B cell (primary cell): ENCODE measurements at regions not wholly inside any gene's neighbourhood (a gene's known extent, or its start where the extent isn't known, plus 50 kb on each side); places are given as distances from the start of the nearest gene placed in this dataset.

Experiments used
- ATAC-seq: fragments of 200-7000 bp; cut with Tn5 transposase; one replicate; pipeline ENCODE4 v1.10.0; 2021; ENCODE audit warnings: low read depth, mild to moderate bottlenecking, moderate number of reproducible peaks, moderate library complexity
- CTCF ChIA-PET: fragments of 350-600 bp; sonication (Branson Sonifier 250); formaldehyde crosslinking; loops from one replicate; lab custom pipeline; 2021; ENCODE audit warnings: antibody characterized with exemption, inconsistent platforms; lab: Charles Lee
- POLR2A ChIA-PET: fragments of 350-600 bp; sonication (Branson Sonifier 250); formaldehyde crosslinking; loops from one replicate; lab custom pipeline; 2021; ENCODE audit warnings: antibody characterized with exemption; lab: Charles Lee
- DNase-seq: peaks from one replicate; pipeline ENCODE4 v3.0.0; 2013
- H2AFZ ChIP-seq: 2 replicates; pipeline ENCODE4 v1.6.1; 2012; ENCODE audit warnings: mild to moderate bottlenecking, low read depth, low read length; ENCODE audit not compliant: insufficient read depth, poor library complexity, severe bottlenecking
- H3K27ac ChIP-seq, 2 donors: 1 replicate in 1 of 2; 2 replicates in 1 of 2; pipeline ENCODE4 v1.5.1; 2012 to 2013; ENCODE audit warnings: low read length in 2 of 2, mild to moderate bottlenecking in 2 of 2, moderate library complexity in 1 of 2
- H3K27me3 ChIP-seq, 4 experiments: fragments of 200-600 bp in 1 of 4; sonication (generic) in 1 of 4; replicated peaks in 1 of 4; 1 replicate in 2 of 4; 2 replicates in 2 of 4; pipeline versions ENCODE4 v1.6.1 to v1.7.0; 2013 to 2016; ENCODE audit warnings: low read length in 3 of 4, mild to moderate bottlenecking in 2 of 4, mixed read lengths in 1 of 4, moderate library complexity in 1 of 4; ENCODE audit not compliant: insufficient read depth in 4 of 4, control insufficient read depth in 3 of 4; ENCODE audit errors: control extremely low read depth in 1 of 4
- H3K36me3 ChIP-seq, 2 experiments: replicated peaks in 1 of 2; 1 replicate in 1 of 2; 2 replicates in 1 of 2; pipeline versions ENCODE4 v1.6.1 to v1.7.1; 2013; ENCODE audit warnings: low read length in 1 of 2; ENCODE audit not compliant: insufficient read depth in 2 of 2, control insufficient read depth in 1 of 2; ENCODE audit errors: control extremely low read depth in 1 of 2, extremely low read depth in 1 of 2
- H3K4me1 ChIP-seq, 2 donors: fragments of 200-600 bp in 1 of 2; sonication (generic) in 1 of 2; 1 replicate in 1 of 2; 2 replicates in 1 of 2; pipeline versions ENCODE4 v1.5.1 to v1.6.1; 2013 to 2017; ENCODE audit warnings: low read length in 2 of 2; ENCODE audit not compliant: control insufficient read depth in 2 of 2, insufficient read depth in 2 of 2
- H3K4me2 ChIP-seq: replicated peaks from 2 replicates; pipeline ENCODE3; 2012; ENCODE audit warnings: mild to moderate bottlenecking, low read depth, low read length; ENCODE audit not compliant: poor library complexity, severe bottlenecking
- H3K4me3 ChIP-seq, 5 experiments: fragments of 200-600 bp in 1 of 5; sonication (generic) in 1 of 5; 1 replicate in 3 of 5; 2 replicates in 2 of 5; pipeline versions ENCODE4 v1.5.1 to v1.7.0; 2011 to 2016; ENCODE audit warnings: low read length in 4 of 5, mild to moderate bottlenecking in 4 of 5, low read depth in 2 of 5, control low read depth in 1 of 5, moderate library complexity in 1 of 5; ENCODE audit not compliant: insufficient read depth in 1 of 5; ENCODE audit errors: control extremely low read depth in 1 of 5, extremely low read depth in 1 of 5
- H3K79me2 ChIP-seq: fragments of 200-600 bp; sonication (generic); one replicate; pipeline ENCODE4 v1.6.0; 2016; ENCODE audit warnings: low read length; ENCODE audit not compliant: control insufficient read depth, insufficient read depth
- H3K9ac ChIP-seq: fragments of 200-600 bp; sonication (generic); 2 replicates; pipeline ENCODE4 v1.6.1; 2017; ENCODE audit warnings: mild to moderate bottlenecking, low read length, moderate library complexity
- H3K9me3 ChIP-seq, 3 donors: one replicate each; pipeline versions ENCODE4 v1.6.1 to v1.7.1; 2013; ENCODE audit warnings: low read length in 2 of 3; ENCODE audit not compliant: control insufficient read depth in 2 of 3, insufficient read depth in 1 of 3; ENCODE audit errors: control extremely low read depth in 1 of 3
- H4K20me1 ChIP-seq: 2 replicates; pipeline ENCODE4 v1.6.0; 2012; ENCODE audit warnings: mild to moderate bottlenecking, low read length; ENCODE audit not compliant: insufficient read depth, control insufficient read depth, poor library complexity, severe bottlenecking
- H3K27ac Mint-ChIP-seq: one replicate; pipeline ENCODE4 v1.8.0; 2021; ENCODE audit warnings: mixed read lengths
- H3K27me3 Mint-ChIP-seq: one replicate; pipeline ENCODE4 v1.8.0; 2021; ENCODE audit warnings: mixed read lengths
- H3K4me1 Mint-ChIP-seq: one replicate; pipeline ENCODE4 v1.8.0; 2021; ENCODE audit warnings: mixed read lengths
- H3K4me3 Mint-ChIP-seq: one replicate; pipeline ENCODE4 v1.8.0; 2021; ENCODE audit warnings: mixed read lengths
- H3K9me3 Mint-ChIP-seq: one replicate; pipeline ENCODE4 v1.8.0; 2022; ENCODE audit warnings: mixed read lengths; ENCODE audit not compliant: insufficient read depth
- CTCF ChIP-seq: fragments of 200-600 bp; IDR thresholded peaks from one replicate; pipeline ENCODE4 v1.8.0; 2022; ENCODE audit warnings: antibody characterized with exemption, mild to moderate bottlenecking
- EZH2 ChIP-seq: IDR thresholded peaks from 2 replicates; pipeline ENCODE4 v1.6.1; 2012; ENCODE audit warnings: borderline replicate concordance, low read depth, mild to moderate bottlenecking, moderate library complexity, low read length; ENCODE audit not compliant: insufficient read depth, poor library complexity, severe bottlenecking
- WGBS: methylation state at CpG from one replicate; pipeline ENCODE4 v1.1.5; 2013; ENCODE audit warnings: missing lambda C conversion rate; ENCODE audit not compliant: insufficient coverage; 5-methylcytosine and 5-hydroxymethylcytosine counted together
- intact Hi-C: fragments of 100-400 bp; cut with micrococcal nuclease; formaldehyde crosslinking; loops from one replicate; pipeline ENCODE4 v1.10.0; 2022

GRCh38 chr3:10740954-10741353 is 75.1 kb upstream of the SLC6A11 start:
- DNase-seq = no peak
- CTCF ChIA-PET = interaction anchor here (1.1 to 5.5 kb wide), 7 partner anchors 10 to 403 kb away, joined by 3 to 142 read pairs (median 4); no protein-coding TSS in a partner anchor
- Mint-ChIP-seq H3K27me3 (peaks cover 53% of the 10 kb centered on the region), H3K9me3 (peaks cover 2% of the 10 kb centered on the region), H3K4me1 (peaks cover 7% of the 10 kb centered on the region), H3K27ac (no peak overlapping the region), H3K4me3 (no peak overlapping the region)
- H3K4me1 ChIP-seq = peaks cover 4 to 9% of the 10 kb centered on the region in 2 donors
- no peak overlapping the region for H3K9ac ChIP-seq
- H3K4me2 ChIP-seq = no peak overlapping the region
- no peaks in the 10 kb centered on the region for H4K20me1 ChIP-seq
- H3K79me2 ChIP-seq = no peaks in the 10 kb centered on the region
- no peak overlapping the region for H3K27ac ChIP-seq
- no peaks in the 10 kb centered on the region for H3K36me3 ChIP-seq
- intact Hi-C loops = no loop called here
- TF ChIP-seq CTCF (no peak), EZH2 (no peak)
- H3K4me3 ChIP-seq = no peak overlapping the region
- no peak overlapping the region for H2AFZ ChIP-seq
- POLR2A ChIA-PET = no interaction called here
- H3K27me3 ChIP-seq = peaks cover 0 to 24% (median 10%) of the 10 kb centered on the region in 4 experiments
- 85% methylated on average over 4 of the region's 4 CpGs for WGBS
- H3K9me3 ChIP-seq = peaks cover 0 to 2% (median 2%) of the 10 kb centered on the region in 3 donors
- ATAC-seq = no peak

GRCh38 chr3:10741891-10742671 is 73.9 kb upstream of the SLC6A11 start:
- Histone ChIP-seq H4K20me1 (no peaks in the 10 kb centered on the region), H3K4me1 (peaks cover 4 to 9% of the 10 kb centered on the region in 2 donors), H3K9ac (no peak overlapping the region), H3K4me2 (no peak overlapping the region), H3K79me2 (no peaks in the 10 kb centered on the region), H3K36me3 (no peaks in the 10 kb centered on the region), H3K27me3 (peaks cover 0 to 19% (median 6%) of the 10 kb centered on the region in 4 experiments), H3K27ac (no peak overlapping the region), H3K4me3 (no peak overlapping the region), H3K9me3 (no peaks in the 10 kb centered on the region), H2AFZ (no peak overlapping the region)
- POLR2A ChIA-PET = no interaction called here
- Mint-ChIP-seq H3K9me3 (no peaks in the 10 kb centered on the region), H3K4me3 (no peak overlapping the region), H3K4me1 (peaks cover 7% of the 10 kb centered on the region), H3K27me3 (peaks cover 47% of the 10 kb centered on the region), H3K27ac (no peak overlapping the region)
- ATAC-seq = no peak
- no peak for DNase-seq
- intact Hi-C loops = no loop called here
- TF ChIP-seq CTCF (no peak), EZH2 (no peak)
- CTCF ChIA-PET = interaction anchor here (0.9 to 5.5 kb wide), 3 partner anchors 13 to 404 kb away, joined by 3 to 142 read pairs (median 3); no protein-coding TSS in a partner anchor
- WGBS = 94% methylated on average over 7 of the region's 10 CpGs
